ENCODE measurements at regions not wholly inside any gene's neighbourhood (a gene's known extent, or its start where the extent isn't known, plus 50 kb on each side); places are given as distances from the start of the nearest gene placed in this dataset.

DNA sequence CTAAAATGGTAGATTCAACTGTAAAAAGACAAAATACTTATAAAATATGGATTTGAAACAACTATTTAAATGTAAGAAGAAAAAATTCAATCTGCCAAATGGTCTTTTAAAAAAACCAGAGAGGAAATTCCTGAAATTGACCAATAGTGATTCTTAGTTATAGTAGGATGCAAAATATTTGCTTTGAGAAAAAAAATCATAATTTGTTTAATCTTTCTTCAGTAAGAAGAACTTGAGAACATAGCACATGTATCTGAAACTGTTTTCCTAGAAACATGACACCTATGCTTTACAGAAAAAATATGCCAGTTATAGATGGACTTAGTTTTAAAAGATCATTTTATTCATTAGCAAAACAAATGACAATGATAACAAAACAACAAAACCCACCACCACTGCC is 186.9 kb upstream of the CD180 start:
- Mint-ChIP-seq H3K36me3 (ENCODE audit: low read depth) (no peaks in the 10 kb centered on the region), H3K4me1 (no peaks in the 10 kb centered on the region), H3K27me3 (peaks cover 9% of the 10 kb centered on the region), H3K27ac (no peak overlapping the region), H3K9me3 (no peaks in the 10 kb centered on the region), H3K4me3 (no peak overlapping the region)
- no peak for ATAC-seq (ENCODE audit: low read depth)
- POLR2A ChIA-PET: no interaction called here
- CTCF ChIA-PET: interaction anchor here (1.3 kb wide), 1 partner anchor 9 kb away, joined by 3 read pairs; no protein-coding TSS in a partner anchor
- intact Hi-C loops (cut with micrococcal nuclease): no loop called here
- TF ChIP-seq, protein P1, sequence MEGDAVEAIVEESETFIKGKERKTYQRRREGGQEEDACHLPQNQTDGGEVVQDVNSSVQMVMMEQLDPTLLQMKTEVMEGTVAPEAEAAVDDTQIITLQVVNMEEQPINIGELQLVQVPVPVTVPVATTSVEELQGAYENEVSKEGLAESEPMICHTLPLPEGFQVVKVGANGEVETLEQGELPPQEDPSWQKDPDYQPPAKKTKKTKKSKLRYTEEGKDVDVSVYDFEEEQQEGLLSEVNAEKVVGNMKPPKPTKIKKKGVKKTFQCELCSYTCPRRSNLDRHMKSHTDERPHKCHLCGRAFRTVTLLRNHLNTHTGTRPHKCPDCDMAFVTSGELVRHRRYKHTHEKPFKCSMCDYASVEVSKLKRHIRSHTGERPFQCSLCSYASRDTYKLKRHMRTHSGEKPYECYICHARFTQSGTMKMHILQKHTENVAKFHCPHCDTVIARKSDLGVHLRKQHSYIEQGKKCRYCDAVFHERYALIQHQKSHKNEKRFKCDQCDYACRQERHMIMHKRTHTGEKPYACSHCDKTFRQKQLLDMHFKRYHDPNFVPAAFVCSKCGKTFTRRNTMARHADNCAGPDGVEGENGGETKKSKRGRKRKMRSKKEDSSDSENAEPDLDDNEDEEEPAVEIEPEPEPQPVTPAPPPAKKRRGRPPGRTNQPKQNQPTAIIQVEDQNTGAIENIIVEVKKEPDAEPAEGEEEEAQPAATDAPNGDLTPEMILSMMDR (IDR thresholded peaks at IDR 0.05): no peak
- no peak for DNase-seq

DNA sequence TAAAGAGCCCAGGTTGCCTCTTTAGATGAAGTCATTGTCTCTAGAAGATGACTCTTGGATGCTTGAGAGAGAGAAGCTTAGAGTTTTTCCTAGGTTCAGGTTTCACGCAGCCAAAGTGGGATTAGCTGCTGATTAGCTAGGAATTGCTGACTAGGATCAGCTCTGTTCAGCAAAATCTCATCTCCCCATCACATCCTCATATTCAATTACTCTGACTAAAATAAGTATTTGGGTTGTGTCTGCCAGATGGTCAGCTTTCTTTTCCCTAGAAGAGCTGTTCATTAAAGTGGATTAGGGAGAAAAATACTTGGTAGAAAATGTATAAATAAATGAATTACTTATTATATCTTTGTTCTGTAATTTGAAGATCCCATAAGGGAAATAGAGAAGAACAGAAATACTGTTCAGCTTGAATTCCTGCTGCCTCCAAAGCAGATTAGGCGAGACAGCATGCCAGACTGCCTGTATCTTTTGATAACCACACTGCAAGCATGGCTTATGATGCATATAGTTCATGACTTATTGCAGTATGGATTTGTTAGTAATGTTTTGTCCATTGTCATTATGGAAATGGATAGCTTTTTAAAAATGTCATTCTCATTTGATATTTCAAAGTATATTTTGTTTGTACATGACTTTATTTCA is 184.8 kb upstream of the CD180 start:
- TF ChIP-seq, protein P1 (IDR thresholded peaks at IDR 0.05): no peak
- intact Hi-C loops (cut with micrococcal nuclease): no loop called here
- Mint-ChIP-seq H3K27me3 (peaks cover 9% of the 10 kb centered on the region), H3K9me3 (no peaks in the 10 kb centered on the region), H3K4me1 (no peaks in the 10 kb centered on the region), H3K36me3 (ENCODE audit: low read depth) (no peaks in the 10 kb centered on the region), H3K27ac (no peak overlapping the region), H3K4me3 (no peak overlapping the region)
- no peak for DNase-seq
- ChIA-PET POLR2A (no interaction called here), CTCF (no interaction called here)
- no peak for ATAC-seq (ENCODE audit: low read depth)

DNA sequence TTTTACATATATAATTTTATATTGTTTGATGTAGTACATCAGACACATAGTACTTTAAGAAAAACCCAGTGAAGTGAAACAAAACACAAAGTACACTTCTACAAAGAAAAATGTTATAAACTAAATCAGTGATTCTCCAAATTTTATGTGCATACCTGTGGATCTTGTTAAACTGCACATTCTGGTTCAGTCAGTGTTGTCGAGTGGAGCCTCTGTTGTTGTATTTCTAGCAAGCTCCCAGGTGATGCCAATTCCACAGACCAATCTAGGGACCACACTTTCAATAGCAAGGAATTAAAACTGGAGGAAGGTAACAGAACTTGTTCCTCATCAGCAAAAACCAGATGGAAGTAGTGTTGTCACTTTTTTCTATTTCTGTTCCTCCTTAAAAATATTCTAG is 183.8 kb upstream of the CD180 start:
- POLR2A ChIA-PET: no interaction called here
- Mint-ChIP-seq H3K27me3 (peaks cover 7% of the 10 kb centered on the region), H3K27ac (no peak overlapping the region), H3K36me3 (ENCODE audit: low read depth) (no peaks in the 10 kb centered on the region), H3K4me3 (no peak overlapping the region), H3K9me3 (no peaks in the 10 kb centered on the region), H3K4me1 (no peaks in the 10 kb centered on the region)
- CTCF ChIA-PET: no interaction called here
- ATAC-seq (ENCODE audit: low read depth): no peak
- DNase-seq: no peak
- TF ChIP-seq, protein P1 (IDR thresholded peaks at IDR 0.05): no peak
- intact Hi-C loops (cut with micrococcal nuclease): no loop called here

DNA sequence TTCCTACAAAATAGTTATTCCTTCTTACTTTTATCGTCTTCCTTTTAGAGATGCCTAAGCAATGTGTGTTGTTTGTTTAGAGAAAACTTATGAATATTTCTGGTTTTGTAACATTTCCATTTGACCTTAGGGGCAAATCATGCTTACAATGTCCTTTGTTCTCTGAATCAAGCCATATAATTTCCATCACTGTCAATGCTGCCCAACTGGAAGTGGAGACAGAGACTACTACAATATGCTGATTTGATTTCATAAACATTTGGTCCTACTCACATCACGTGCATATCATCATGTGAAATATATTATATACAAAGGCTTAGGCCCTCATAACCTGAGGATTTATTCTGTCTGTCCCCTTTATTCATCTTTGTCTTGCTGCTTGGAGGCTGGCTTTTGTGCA is 183.2 kb upstream of the CD180 start:
- ATAC-seq (ENCODE audit: low read depth): no peak
- H3K27ac Mint-ChIP-seq: no peak overlapping the region
- intact Hi-C loops (cut with micrococcal nuclease): no loop called here
- H3K9me3 Mint-ChIP-seq: no peaks in the 10 kb centered on the region
- H3K27me3 Mint-ChIP-seq: no peaks in the 10 kb centered on the region
- H3K36me3 Mint-ChIP-seq (ENCODE audit: low read depth): no peaks in the 10 kb centered on the region
- no peaks in the 10 kb centered on the region for H3K4me1 Mint-ChIP-seq
- TF ChIP-seq, protein P1 (IDR thresholded peaks at IDR 0.05): no peak
- ChIA-PET POLR2A (no interaction called here), CTCF (no interaction called here)
- DNase-seq: no peak
- H3K4me3 Mint-ChIP-seq: no peak overlapping the region

DNA sequence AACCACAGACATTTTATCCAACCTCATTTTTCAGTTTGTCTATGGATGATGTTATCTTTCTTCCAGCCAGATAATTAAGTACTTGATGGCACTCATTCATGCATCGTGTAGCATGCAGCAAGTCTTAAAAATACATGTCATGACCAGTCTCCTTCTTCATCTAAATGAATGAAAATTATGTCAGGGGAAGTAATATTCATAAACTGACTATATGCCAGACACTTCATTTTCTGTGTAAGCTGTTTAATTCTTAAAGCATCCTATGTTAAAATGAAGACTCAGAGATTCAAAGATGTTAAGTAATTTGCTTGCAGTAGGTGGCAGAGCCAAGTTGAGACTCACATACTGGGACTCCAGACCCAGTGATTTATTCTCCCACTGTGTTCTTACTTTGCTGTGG is 181.7 kb upstream of the CD180 start:
- Mint-ChIP-seq H3K4me3 (no peak overlapping the region), H3K9me3 (no peaks in the 10 kb centered on the region), H3K4me1 (no peaks in the 10 kb centered on the region), H3K36me3 (ENCODE audit: low read depth) (no peaks in the 10 kb centered on the region), H3K27me3 (no peaks in the 10 kb centered on the region), H3K27ac (no peak overlapping the region)
- CTCF ChIA-PET: no interaction called here
- DNase-seq (no peak), ATAC-seq (ENCODE audit: low read depth) (no peak)
- TF ChIP-seq, protein P1 (IDR thresholded peaks at IDR 0.05): no peak
- intact Hi-C loops (cut with micrococcal nuclease): no loop called here
- POLR2A ChIA-PET: no interaction called here

Measured in activated B cell treated with CpG ODN at 0.5 μM for 24 hours (primary cell).